SK-N-MC (cell line): ENCODE measurements at regions not wholly inside any gene's neighbourhood (a gene's known extent, or its start where the extent isn't known, plus 50 kb on each side); places are given as distances from the start of the nearest gene placed in this dataset.

ENCODE experiments used
- EZH2 ChIP-seq: fragments of 200-600 bp; sonication (generic); IDR thresholded peaks from one replicate; pipeline ENCODE4 v1.6.1; 2017; ENCODE audit warnings: antibody characterized with exemption
- POLR2AphosphoS5 ChIP-seq: IDR thresholded peaks from 2 replicates; pipeline ENCODE4 v1.6.1; 2012; ENCODE audit warnings: mild to moderate bottlenecking, low read depth, low read length, borderline replicate concordance

- TF ChIP-seq POLR2AphosphoS5 (no peak), EZH2 (no peak)
These were observed 150.5 kb downstream of the SNX18 start for GRCh38 chr5:54668096-54668495.
